ENCODE measurements at regions not wholly inside any gene's neighbourhood (a gene's known extent, or its start where the extent isn't known, plus 50 kb on each side); places are given as distances from the start of the nearest gene placed in this dataset.

DNA sequence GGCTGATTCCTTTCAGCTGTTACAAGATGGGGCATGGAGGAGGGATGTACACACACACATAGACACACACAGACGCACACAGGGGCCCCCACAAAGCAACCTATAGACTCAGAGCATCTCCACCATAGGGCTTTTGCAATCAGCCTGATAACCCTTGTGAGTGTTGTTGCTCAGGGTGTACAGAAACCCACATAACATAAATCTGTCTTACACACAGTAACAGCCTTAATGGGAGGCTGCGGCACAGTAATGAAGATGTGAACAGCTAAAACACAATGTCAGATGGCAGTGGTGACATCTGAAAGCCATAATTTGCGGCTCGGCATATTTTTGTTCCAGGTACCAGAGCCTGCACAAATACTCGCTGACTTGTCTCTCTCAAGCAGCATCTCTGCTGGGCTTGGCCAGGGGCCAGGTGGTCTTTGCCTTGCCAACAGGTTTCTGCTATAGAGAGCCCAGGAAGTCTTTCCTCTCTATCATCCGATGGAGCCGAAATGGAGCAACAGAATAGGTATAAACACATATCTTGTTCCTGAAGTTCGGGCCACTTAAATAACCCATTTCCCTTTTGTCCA, 357.2 kb upstream of the GATB start:
- Histone ChIP-seq H3K36me3 (ENCODE audit: control insufficient read depth, insufficient read depth, low read length) (no peaks in the 10 kb centered on the region), H3K4me3 (ENCODE audit: low read depth, low read length) (no peak overlapping the region), H3K27me3 (ENCODE audit: control insufficient read depth, insufficient read depth, low read length) (peaks cover 3% of the 10 kb centered on the region), H3K4me1 (ENCODE audit: control insufficient read depth, insufficient read depth, low read length) (peaks cover 2% of the 10 kb centered on the region), H3K9me3 (ENCODE audit: control insufficient read depth, insufficient read depth, low read length) (no peaks in the 10 kb centered on the region), H3K9ac (ENCODE audit: low read depth, low read length) (no peak overlapping the region)

DNA sequence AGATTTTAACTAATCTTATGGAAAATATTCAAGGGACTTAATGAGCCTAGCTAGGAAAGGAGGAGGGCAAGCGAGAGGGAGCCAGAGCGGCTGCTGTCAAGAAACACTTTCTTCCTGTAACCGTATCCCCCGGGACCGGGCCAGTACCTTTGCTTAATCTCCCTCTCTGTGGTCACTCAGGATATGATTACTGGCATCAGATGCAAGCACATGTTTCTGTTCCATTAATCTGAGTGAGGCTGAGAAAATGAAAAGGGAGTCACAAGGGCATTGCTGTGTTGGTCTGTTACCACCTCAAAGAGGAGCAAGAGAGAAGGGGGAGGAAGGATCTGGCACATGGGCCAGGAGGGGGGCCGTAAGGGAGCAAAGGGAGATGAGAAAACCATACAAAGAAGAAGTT, 356.7 kb upstream of the GATB start:
- Histone ChIP-seq H3K9me3 (ENCODE audit: control insufficient read depth, insufficient read depth, low read length) (no peaks in the 10 kb centered on the region), H3K9ac (ENCODE audit: low read depth, low read length) (no peak overlapping the region), H3K4me3 (ENCODE audit: low read depth, low read length) (no peak overlapping the region), H3K36me3 (ENCODE audit: control insufficient read depth, insufficient read depth, low read length) (no peaks in the 10 kb centered on the region), H3K4me1 (ENCODE audit: control insufficient read depth, insufficient read depth, low read length) (peaks cover 2% of the 10 kb centered on the region), H3K27me3 (ENCODE audit: control insufficient read depth, insufficient read depth, low read length) (peaks cover 3% of the 10 kb centered on the region)

DNA sequence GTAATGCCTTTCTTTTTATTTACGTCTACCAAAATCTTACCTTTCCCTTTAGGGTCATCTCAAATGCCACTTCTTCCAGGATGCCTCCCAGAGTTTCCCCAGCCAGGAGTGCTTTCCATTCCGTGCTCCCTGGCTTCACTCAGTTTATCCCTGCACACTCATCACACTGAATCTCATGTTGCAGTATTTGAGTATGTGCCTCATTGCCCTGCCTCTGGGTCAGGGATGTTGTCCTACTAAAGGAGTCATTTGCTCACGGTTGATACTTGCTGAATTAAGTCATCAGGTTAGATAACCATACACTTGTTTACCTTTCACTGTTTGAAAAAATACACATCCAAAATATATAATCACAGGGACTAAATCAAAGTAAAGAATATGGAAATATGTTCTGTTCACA, 356.2 kb upstream of the GATB start:
- Histone ChIP-seq H3K27me3 (ENCODE audit: control insufficient read depth, insufficient read depth, low read length) (peaks cover 3% of the 10 kb centered on the region), H3K36me3 (ENCODE audit: control insufficient read depth, insufficient read depth, low read length) (no peaks in the 10 kb centered on the region), H3K9ac (ENCODE audit: low read depth, low read length) (no peak overlapping the region), H3K4me3 (ENCODE audit: low read depth, low read length) (no peak overlapping the region), H3K9me3 (ENCODE audit: control insufficient read depth, insufficient read depth, low read length) (no peaks in the 10 kb centered on the region), H3K4me1 (ENCODE audit: control insufficient read depth, insufficient read depth, low read length) (peaks cover 2% of the 10 kb centered on the region)

DNA sequence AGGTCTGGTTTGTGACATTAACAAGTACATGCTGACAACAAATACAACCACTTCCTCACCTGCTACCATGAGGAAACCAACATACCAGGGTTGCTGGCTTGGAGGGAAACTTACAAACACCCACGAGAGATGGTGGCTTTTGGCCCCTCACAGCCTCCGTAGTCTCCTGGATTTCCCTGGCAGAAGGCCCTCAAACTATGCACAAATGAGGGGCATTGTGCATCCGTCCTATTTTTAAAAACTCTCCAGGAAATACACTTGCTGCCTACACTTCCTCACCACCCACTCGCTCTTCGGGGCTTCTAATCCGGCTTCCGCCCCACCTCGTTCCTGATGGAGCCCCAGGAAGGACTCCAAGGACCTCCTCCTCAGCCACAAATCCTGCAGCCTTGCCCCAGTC, 355.0 kb upstream of the GATB start:
- no peaks in the 10 kb centered on the region for H3K9me3 ChIP-seq (ENCODE audit: control insufficient read depth, insufficient read depth, low read length)
- no peak overlapping the region for H3K4me3 ChIP-seq (ENCODE audit: low read depth, low read length)
- H3K36me3 ChIP-seq (ENCODE audit: control insufficient read depth, insufficient read depth, low read length): no peaks in the 10 kb centered on the region
- peaks cover 3% of the 10 kb centered on the region for H3K27me3 ChIP-seq (ENCODE audit: control insufficient read depth, insufficient read depth, low read length)
- no peak overlapping the region for H3K9ac ChIP-seq (ENCODE audit: low read depth, low read length)
- H3K4me1 ChIP-seq (ENCODE audit: control insufficient read depth, insufficient read depth, low read length): peaks cover 2% of the 10 kb centered on the region

DNA sequence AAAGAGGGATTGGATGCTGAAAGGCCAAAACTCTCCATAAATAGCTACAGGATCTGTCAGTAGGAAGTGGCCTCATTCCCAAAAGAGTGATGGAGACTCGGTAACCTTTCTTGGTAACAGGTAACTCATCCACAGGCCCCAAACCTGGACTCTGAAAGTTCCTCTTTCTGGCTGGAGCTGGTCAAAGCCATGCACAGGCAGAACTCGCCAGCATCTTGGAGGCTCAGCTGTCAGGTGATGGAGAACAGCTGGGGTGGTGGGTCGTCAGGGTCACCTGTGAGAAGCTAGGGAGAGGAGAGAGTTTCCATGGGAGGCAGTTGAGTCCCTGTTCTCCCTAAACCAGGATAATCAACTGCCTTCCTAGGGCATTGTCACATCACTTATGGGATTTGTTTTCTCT, 354.3 kb upstream of the GATB start:
- no peak overlapping the region for H3K9ac ChIP-seq (ENCODE audit: low read depth, low read length)
- peaks cover 2% of the 10 kb centered on the region for H3K4me1 ChIP-seq (ENCODE audit: control insufficient read depth, insufficient read depth, low read length)
- no peaks in the 10 kb centered on the region for H3K9me3 ChIP-seq (ENCODE audit: control insufficient read depth, insufficient read depth, low read length)
- H3K36me3 ChIP-seq (ENCODE audit: control insufficient read depth, insufficient read depth, low read length): no peaks in the 10 kb centered on the region
- peaks cover 3% of the 10 kb centered on the region for H3K27me3 ChIP-seq (ENCODE audit: control insufficient read depth, insufficient read depth, low read length)
- no peak overlapping the region for H3K4me3 ChIP-seq (ENCODE audit: low read depth, low read length)

DNA sequence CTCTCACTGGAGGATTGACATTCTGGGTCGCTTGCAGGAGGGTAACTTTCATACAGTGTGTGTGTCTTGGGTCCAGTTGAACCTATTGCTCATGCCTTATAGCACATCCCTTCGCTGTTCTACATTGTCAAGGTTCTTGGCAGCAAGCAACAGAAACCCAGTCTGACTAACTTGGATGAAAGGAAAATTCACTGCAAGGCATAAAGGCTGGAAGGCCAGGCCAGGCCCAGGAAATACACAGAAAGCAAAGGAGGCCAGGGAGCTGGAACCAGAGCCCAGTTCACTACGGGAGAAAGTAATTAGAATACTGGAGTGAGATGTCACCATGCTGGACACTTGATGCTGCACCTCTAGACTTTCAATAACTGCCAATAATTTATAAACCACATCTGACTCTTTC, 353.8 kb upstream of the GATB start:
- H3K27me3 ChIP-seq (ENCODE audit: control insufficient read depth, insufficient read depth, low read length): peaks cover 3% of the 10 kb centered on the region
- H3K36me3 ChIP-seq (ENCODE audit: control insufficient read depth, insufficient read depth, low read length): no peaks in the 10 kb centered on the region
- H3K4me1 ChIP-seq (ENCODE audit: control insufficient read depth, insufficient read depth, low read length): peaks cover 2% of the 10 kb centered on the region

DNA sequence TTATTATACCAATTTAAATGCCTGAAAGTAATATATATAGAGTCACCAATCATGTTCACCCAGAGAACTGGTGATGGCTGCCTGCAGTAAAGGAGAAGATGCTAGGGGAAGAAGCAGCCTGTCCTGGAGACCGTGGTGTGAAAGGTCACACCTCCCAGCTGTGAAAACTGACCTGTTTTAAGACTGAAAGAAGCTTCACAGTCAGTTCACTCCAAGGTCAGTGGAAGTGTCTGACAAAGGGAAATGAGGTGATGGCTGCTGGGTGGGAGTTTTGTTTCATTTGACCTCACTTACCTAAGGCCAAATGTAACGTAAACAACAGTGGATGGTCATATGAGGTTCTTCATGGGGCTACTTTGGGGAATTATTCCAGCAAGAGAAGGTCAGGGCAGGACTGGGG, 352.1 kb upstream of the GATB start:
- Histone ChIP-seq H3K27me3 (ENCODE audit: control insufficient read depth, insufficient read depth, low read length) (peaks cover under 1% of the 10 kb centered on the region), H3K9ac (ENCODE audit: low read depth, low read length) (no peak overlapping the region), H3K4me1 (ENCODE audit: control insufficient read depth, insufficient read depth, low read length) (no peaks in the 10 kb centered on the region), H3K4me3 (ENCODE audit: low read depth, low read length) (no peak overlapping the region), H3K36me3 (ENCODE audit: control insufficient read depth, insufficient read depth, low read length) (no peaks in the 10 kb centered on the region), H3K9me3 (ENCODE audit: control insufficient read depth, insufficient read depth, low read length) (no peaks in the 10 kb centered on the region)

More for the DNA sequence above, 353.8 kb upstream of the GATB start:
- Histone ChIP-seq H3K4me3 (ENCODE audit: low read depth, low read length) (no peak overlapping the region), H3K9ac (ENCODE audit: low read depth, low read length) (no peak overlapping the region), H3K9me3 (ENCODE audit: control insufficient read depth, insufficient read depth, low read length) (no peaks in the 10 kb centered on the region)

DNA sequence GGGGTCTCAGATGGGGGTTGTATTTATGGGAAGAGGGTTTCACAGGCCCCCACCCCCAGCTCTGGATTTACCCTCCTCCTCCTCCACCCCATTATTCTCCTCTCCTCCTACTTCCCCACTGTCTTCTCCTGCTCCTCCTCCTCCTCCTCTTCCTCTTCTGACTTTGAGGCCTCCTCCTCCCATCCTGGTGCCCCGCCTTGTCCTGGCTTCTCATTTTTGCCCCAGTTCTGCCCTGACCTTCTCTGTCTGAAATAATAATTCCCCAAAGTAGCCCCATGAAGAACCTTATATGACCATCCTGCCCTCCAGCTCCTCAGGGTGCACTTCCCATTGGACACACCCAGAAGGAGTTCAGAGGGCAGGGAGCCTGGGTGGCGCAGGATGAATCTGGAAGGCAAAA, 351.4 kb upstream of the GATB start:
- Histone ChIP-seq H3K4me1 (ENCODE audit: control insufficient read depth, insufficient read depth, low read length) (no peaks in the 10 kb centered on the region), H3K4me3 (ENCODE audit: low read depth, low read length) (no peak overlapping the region), H3K36me3 (ENCODE audit: control insufficient read depth, insufficient read depth, low read length) (no peaks in the 10 kb centered on the region), H3K9me3 (ENCODE audit: control insufficient read depth, insufficient read depth, low read length) (no peaks in the 10 kb centered on the region), H3K9ac (ENCODE audit: low read depth, low read length) (no peak overlapping the region), H3K27me3 (ENCODE audit: control insufficient read depth, insufficient read depth, low read length) (no peaks in the 10 kb centered on the region)

DNA sequence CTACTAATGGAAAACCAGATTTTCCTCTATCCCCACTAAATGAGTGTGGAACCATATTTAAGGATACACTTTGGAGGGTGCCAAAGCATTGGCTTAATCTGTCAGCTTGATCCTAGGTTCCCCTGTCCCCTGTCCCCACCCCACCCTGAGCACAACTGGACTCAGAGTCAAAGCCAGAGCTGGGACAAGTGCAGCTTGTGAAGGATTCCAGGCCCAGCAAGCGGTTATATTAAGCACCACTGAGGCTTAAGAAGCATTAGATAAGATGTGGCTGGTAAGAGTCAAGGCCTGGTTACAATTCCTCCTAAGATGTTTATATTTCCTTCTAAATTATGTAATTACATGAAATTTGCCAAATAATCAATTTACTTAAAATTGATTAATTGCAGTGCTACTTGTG, 350.0 kb upstream of the GATB start:
- no peaks in the 10 kb centered on the region for H3K4me1 ChIP-seq (ENCODE audit: control insufficient read depth, insufficient read depth, low read length)

DNA sequence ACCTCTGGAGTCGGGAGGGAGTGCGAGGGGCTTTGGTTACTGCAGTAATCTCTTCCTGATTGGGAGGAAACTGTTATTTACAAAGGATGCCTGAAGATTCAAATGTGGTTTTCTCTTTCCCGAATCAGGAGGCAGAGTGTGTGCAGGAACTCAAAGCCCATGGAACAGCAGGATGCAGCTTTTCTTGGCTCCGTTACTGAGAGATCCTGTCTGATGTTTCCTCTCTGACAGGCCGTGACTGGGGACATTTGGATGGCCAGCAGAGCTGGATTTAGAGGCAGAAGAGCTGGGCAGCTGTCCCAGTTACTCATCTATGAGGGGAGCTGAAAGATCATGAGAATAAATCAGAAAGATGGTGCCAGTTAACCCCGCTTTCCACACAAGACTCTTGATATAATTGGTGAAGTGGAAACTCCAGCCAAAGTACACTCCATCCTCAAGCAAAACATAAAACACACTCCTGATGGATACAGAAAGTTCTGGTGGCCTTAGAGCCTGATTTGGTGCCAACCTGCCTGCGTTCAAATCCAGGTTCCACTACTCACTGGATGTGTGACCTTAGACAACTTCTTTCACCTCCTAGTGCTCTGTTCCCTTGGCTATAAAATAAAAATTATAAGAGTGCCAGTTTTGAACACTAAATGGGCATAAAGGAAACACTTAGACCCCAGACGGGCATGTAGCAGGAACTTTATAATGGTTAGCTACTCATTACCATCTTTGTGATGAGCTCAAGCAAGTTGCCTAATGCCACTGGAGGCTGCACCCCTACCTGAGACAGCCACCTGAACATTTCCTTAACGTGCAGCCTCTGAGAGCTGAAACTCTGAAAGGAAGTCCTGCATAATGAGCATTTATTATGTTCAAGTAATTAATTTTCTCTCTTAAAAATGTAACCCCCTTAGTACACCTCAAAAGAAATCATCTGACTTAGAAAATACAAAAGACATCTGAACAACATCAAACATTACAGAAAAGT, 349.0 kb upstream of the GATB start:
- no peaks in the 10 kb centered on the region for H3K9me3 ChIP-seq (ENCODE audit: control insufficient read depth, insufficient read depth, low read length)
- H3K9ac ChIP-seq (ENCODE audit: low read depth, low read length): no peak overlapping the region
- no peaks in the 10 kb centered on the region for H3K27me3 ChIP-seq (ENCODE audit: control insufficient read depth, insufficient read depth, low read length)
- H3K4me1 ChIP-seq (ENCODE audit: control insufficient read depth, insufficient read depth, low read length): no peaks in the 10 kb centered on the region
- no peaks in the 10 kb centered on the region for H3K36me3 ChIP-seq (ENCODE audit: control insufficient read depth, insufficient read depth, low read length)
- no peak overlapping the region for H3K4me3 ChIP-seq (ENCODE audit: low read depth, low read length)

More for the DNA sequence above, 350.0 kb upstream of the GATB start:
- Histone ChIP-seq H3K9ac (ENCODE audit: low read depth, low read length) (no peak overlapping the region), H3K4me3 (ENCODE audit: low read depth, low read length) (no peak overlapping the region), H3K9me3 (ENCODE audit: control insufficient read depth, insufficient read depth, low read length) (no peaks in the 10 kb centered on the region), H3K36me3 (ENCODE audit: control insufficient read depth, insufficient read depth, low read length) (no peaks in the 10 kb centered on the region), H3K27me3 (ENCODE audit: control insufficient read depth, insufficient read depth, low read length) (no peaks in the 10 kb centered on the region)

DNA sequence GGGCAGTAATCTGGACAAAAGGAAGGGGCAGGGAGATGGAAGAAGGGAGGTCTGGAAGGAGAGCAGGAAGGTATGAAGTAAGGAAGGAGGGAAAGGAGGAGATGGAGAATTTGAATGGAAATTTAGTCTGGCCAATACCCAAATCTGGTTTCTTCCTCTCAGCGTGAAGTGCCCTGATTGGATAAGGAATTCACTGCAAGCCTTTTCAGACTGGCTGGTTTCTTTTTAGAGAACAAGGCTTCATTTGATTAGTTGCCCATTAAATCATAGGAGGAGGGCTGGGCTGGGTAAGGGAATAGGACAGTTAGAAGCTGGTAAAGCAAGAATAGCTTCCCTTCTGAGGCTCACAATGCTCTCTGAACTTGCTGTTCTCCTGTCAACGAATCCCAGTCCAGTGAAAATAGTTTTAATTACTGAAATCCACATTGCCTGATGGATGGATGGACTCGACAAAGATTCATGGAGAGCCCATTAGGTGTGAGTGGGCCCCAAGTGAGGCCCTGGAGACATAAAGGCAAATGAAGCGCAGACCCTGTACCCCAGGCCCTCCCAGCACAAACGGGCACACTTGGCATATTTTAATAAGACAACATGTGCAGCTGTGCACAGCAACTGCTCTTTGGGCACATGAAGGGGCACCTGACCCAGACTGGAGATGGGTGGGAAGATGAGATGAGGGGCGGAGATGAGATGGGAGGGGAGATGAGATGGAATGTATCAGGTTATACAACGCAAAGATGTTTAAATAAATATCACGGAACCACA, 347.1 kb upstream of the GATB start:
- Histone ChIP-seq H3K9me3 (ENCODE audit: control insufficient read depth, insufficient read depth, low read length) (no peaks in the 10 kb centered on the region), H3K4me1 (ENCODE audit: control insufficient read depth, insufficient read depth, low read length) (no peaks in the 10 kb centered on the region), H3K9ac (ENCODE audit: low read depth, low read length) (no peak overlapping the region), H3K4me3 (ENCODE audit: low read depth, low read length) (no peak overlapping the region), H3K27me3 (ENCODE audit: control insufficient read depth, insufficient read depth, low read length) (no peaks in the 10 kb centered on the region), H3K36me3 (ENCODE audit: control insufficient read depth, insufficient read depth, low read length) (no peaks in the 10 kb centered on the region)
